ENCODE measurements at regions not wholly inside any gene's neighbourhood (a gene's known extent, or its start where the extent isn't known, plus 50 kb on each side); places are given as distances from the start of the nearest gene placed in this dataset.

- CTCF ChIA-PET, result no interaction called here
- Histone ChIP-seq H3K27me3 (ENCODE audit: control insufficient read depth, insufficient read depth, low read length) (no peaks in the 10 kb centered on the region), H3K9me3 (ENCODE audit: control insufficient read depth, insufficient read depth, low read depth, low read length) (no peaks in the 10 kb centered on the region), H3K27ac (ENCODE audit: low read length) (no peak overlapping the region), H3K36me3 (ENCODE audit: control insufficient read depth, insufficient read depth, low read length) (no peaks in the 10 kb centered on the region), H3K4me1 (ENCODE audit: control insufficient read depth, insufficient read depth, low read length) (0 out of 2 replicates have a peak, but pooled peaks cover 3% of the 10 kb centered on the region), H3K4me3 (ENCODE audit: low read depth in 2 of 2, low read length in 2 of 2) (no peak overlapping the region)
- no TSS peak for BruUV-seq (replicated peaks)
- ATAC-seq (no peak), DNase-seq (ENCODE audit: low read depth, low spot score) (no peak)
- intact Hi-C loops (cut with micrococcal nuclease; ENCODE audit: unreplicated experiment) (no loop called here), in situ Hi-C loops (cut with HindIII; ENCODE audit: low pct_unique_long_range_greater_than_20kb, low sequenced_read_pairs) (no loop called here)
- TF ChIP-seq SIN3A (IDR thresholded peaks at IDR 0.05; ENCODE audit: borderline replicate concordance, insufficient read depth, low read depth, low read length), result no peak
- no peak for TF ChIP-seq REST (IDR thresholded peaks at IDR 0.05; ENCODE audit: insufficient read depth in 1 of 2, low read depth in 2 of 2, low read length in 1 of 2)
- TF ChIP-seq CTCF (IDR thresholded peaks at IDR 0.05), result no peak
- POLR2A ChIA-PET, result no interaction called here
Observed at GRCh38 chr2:226634943-226635604, 164.5 kb downstream of the IRS1 start.

GRCh38 chr2:226631671-226632070 is 167.9 kb downstream of the IRS1 start:
- Histone ChIP-seq H3K4me3 (ENCODE audit: low read depth in 2 of 2, low read length in 2 of 2) (no peak overlapping the region), H3K27ac (ENCODE audit: low read length) (no peak overlapping the region), H3K27me3 (ENCODE audit: control insufficient read depth, insufficient read depth, low read length) (no peaks in the 10 kb centered on the region), H3K9me3 (ENCODE audit: control insufficient read depth, insufficient read depth, low read depth, low read length) (no peaks in the 10 kb centered on the region), H3K4me1 (ENCODE audit: control insufficient read depth, insufficient read depth, low read length) (0 out of 2 replicates have a peak, but pooled peaks cover 3% of the 10 kb centered on the region), H3K36me3 (ENCODE audit: control insufficient read depth, insufficient read depth, low read length) (no peaks in the 10 kb centered on the region)
- intact Hi-C loops (cut with micrococcal nuclease; ENCODE audit: unreplicated experiment) (no loop called here), in situ Hi-C loops (cut with HindIII; ENCODE audit: low pct_unique_long_range_greater_than_20kb, low sequenced_read_pairs) (no loop called here)
- ChIA-PET POLR2A (no interaction called here), CTCF (no interaction called here)
- BruUV-seq (replicated peaks), result no TSS peak
- peak; percentile 35; the same call in 1 of the 2 replicates for TF ChIP-seq TCF7L2 (IDR thresholded peaks at IDR 0.05; ENCODE audit: low read depth, low read length)
- TF ChIP-seq POLR2AphosphoS5 (IDR thresholded peaks at IDR 0.05; ENCODE audit: low read depth, low read length), result no peak
- no peak for TF ChIP-seq REST (IDR thresholded peaks at IDR 0.05; ENCODE audit: insufficient read depth in 1 of 2, low read depth in 2 of 2, low read length in 1 of 2)
- no peak for TF ChIP-seq SIN3A (IDR thresholded peaks at IDR 0.05; ENCODE audit: borderline replicate concordance, insufficient read depth, low read depth, low read length)
- DNase-seq (ENCODE audit: low read depth, low spot score), result no peak
- ATAC-seq, result no peak

All from Panc1 (cell line).